ENCODE measurements at regions not wholly inside any gene's neighbourhood (a gene's known extent, or its start where the extent isn't known, plus 50 kb on each side); places are given as distances from the start of the nearest gene placed in this dataset.

DNA sequence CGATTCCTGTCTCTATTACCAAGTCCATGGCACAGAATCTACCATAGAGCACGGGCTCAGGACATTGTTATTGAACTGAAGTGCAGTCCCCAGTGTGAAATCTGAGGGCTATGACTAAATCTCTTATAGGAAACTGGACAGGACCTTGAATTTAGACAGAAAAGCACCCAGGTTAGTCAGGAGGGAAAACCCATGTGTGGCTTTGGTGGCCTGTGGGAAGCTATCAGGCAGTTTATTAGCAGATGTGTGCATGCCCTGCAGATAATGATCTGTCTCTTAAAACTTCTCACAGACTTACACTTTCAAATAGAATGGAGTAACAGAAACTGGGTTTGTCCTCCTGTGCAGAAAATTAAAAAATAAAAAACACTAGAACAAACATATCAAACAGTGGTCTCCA is 610.0 kb upstream of the RAB6C start:
- Mint-ChIP-seq H3K4me3 (no peak overlapping the region), H3K36me3 (no peaks in the 10 kb centered on the region), H3K27me3 (ENCODE audit: low read depth) (no peaks in the 10 kb centered on the region; the same call in 1 of the 2 replicates), H3K9me3 (no peaks in the 10 kb centered on the region), H3K27ac (no peak overlapping the region), H3K4me1 (peaks cover 7% of the 10 kb centered on the region)
- no peak for ATAC-seq
- TF ChIP-seq KAT7 (CRISPR knock-in tag; IDR thresholded peaks at IDR 0.05; ENCODE audit: borderline replicate concordance) (no peak), SP1 (CRISPR knock-in tag; conservative IDR thresholded peaks at IDR 0.05) (no peak), MAX (CRISPR knock-in tag; IDR thresholded peaks at IDR 0.05) (no peak), ZNF532 (CRISPR knock-in tag; IDR thresholded peaks at IDR 0.05; ENCODE audit: borderline replicate concordance) (no peak), CTCF (IDR thresholded peaks at IDR 0.05) (no peak), RORB (CRISPR knock-in tag; IDR thresholded peaks at IDR 0.05) (no peak), ZNF219 (CRISPR knock-in tag; IDR thresholded peaks at IDR 0.05; ENCODE audit: borderline replicate concordance) (no peak)
- TF ChIP-seq, protein P1, sequence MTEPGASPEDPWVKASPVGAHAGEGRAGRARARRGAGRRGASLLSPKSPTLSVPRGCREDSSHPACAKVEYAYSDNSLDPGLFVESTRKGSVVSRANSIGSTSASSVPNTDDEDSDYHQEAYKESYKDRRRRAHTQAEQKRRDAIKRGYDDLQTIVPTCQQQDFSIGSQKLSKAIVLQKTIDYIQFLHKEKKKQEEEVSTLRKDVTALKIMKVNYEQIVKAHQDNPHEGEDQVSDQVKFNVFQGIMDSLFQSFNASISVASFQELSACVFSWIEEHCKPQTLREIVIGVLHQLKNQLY (CRISPR knock-in tag; IDR thresholded peaks at IDR 0.05), result no peak
- POLR2A ChIA-PET, result no interaction called here
- DNase-seq (ENCODE audit: low spot score), result no peak
- CTCF ChIA-PET, result no interaction called here

GRCh38 chr2:129374452-129374851 is 605.0 kb upstream of the RAB6C start:
- no peak overlapping the region for H3K27ac Mint-ChIP-seq
- POLR2A ChIA-PET, result no interaction called here
- no peaks in the 10 kb centered on the region for H3K9me3 Mint-ChIP-seq
- ATAC-seq (no peak), DNase-seq (ENCODE audit: low spot score) (no peak)
- TF ChIP-seq TEAD1 (CRISPR knock-in tag; IDR thresholded peaks at IDR 0.05), result no peak
- TF ChIP-seq IRF2 (CRISPR knock-in tag; IDR thresholded peaks at IDR 0.05; ENCODE audit: borderline replicate concordance, low read depth), result no peak
- no peak for TF ChIP-seq NFYB (CRISPR knock-in tag; conservative IDR thresholded peaks at IDR 0.05; ENCODE audit: low read depth)
- no peak for TF ChIP-seq JUN (CRISPR knock-in tag; IDR thresholded peaks at IDR 0.05)
- TF ChIP-seq ZNF512 (CRISPR knock-in tag; IDR thresholded peaks at IDR 0.05; ENCODE audit: borderline replicate concordance), result no peak
- TF ChIP-seq ATF1 (CRISPR knock-in tag; IDR thresholded peaks at IDR 0.05), result no peak
- no peak for TF ChIP-seq EMX1 (CRISPR knock-in tag; IDR thresholded peaks at IDR 0.05)
- H3K4me1 Mint-ChIP-seq, result peaks cover 2% of the 10 kb centered on the region; the same call in 1 of the 2 replicates
- no peaks in the 10 kb centered on the region for H3K36me3 Mint-ChIP-seq
- H3K27me3 Mint-ChIP-seq (ENCODE audit: low read depth), result no peaks in the 10 kb centered on the region; the same call in 1 of the 2 replicates
- CTCF ChIA-PET, result interaction anchor here (1.8 kb wide), 1 partner anchor 23 kb away, joined by 6 read pairs; no protein-coding TSS in a partner anchor
- no peak overlapping the region for H3K4me3 Mint-ChIP-seq
